ENCODE measurements at regions not wholly inside any gene's neighbourhood (a gene's known extent, or its start where the extent isn't known, plus 50 kb on each side); places are given as distances from the start of the nearest gene placed in this dataset.
"Not testable (repeated sequence)": the region's sequence is repeated elsewhere in the genome, so short reads cannot be mapped to it uniquely, and the experiment has no call there.

DNA sequence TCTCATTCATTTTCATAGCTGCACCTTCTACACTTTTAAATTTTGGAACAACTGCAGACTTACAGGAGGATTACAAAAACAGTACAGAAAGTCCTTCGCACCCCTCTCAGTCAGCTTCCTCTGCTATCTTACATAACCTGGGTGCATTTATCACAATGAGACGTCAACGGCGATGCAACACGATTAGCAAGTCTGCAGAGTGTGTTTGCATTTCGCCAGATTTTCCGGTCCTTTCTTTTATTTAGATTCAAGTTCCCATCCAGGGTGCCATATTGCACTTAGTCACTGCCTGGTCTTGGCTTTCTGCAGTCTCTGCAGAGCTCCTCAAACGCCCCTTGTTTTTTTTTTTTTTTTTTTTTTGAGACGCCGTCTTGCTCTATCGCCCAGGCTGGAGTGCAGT, 85.9 kb downstream of the ASMT start:
- no peaks in the 10 kb centered on the region for H3K27me3 ChIP-seq (ENCODE audit: control insufficient read depth, insufficient read depth, low read length, poor library complexity, severe bottlenecking)
- 90 to 91% methylated on average over 11 of the region's 11 CpGs for WGBS, 2 experiments
- no peaks in the 10 kb centered on the region for H3K36me3 ChIP-seq (ENCODE audit: control insufficient read depth, insufficient read depth, low read length)
- no peak overlapping the region for H3K27ac ChIP-seq (ENCODE audit: insufficient read depth, low read depth, low read length, poor library complexity, severe bottlenecking)
- H3K9me3 ChIP-seq (ENCODE audit: control insufficient read depth, low read length): no peaks in the 10 kb centered on the region
- H3K4me3 ChIP-seq (ENCODE audit: insufficient read depth, low read depth, low read length): no peak overlapping the region
- no peaks in the 10 kb centered on the region for H3K4me1 ChIP-seq (ENCODE audit: control insufficient read depth, insufficient read depth, low read length)

GRCh38 chrX:1701396-1701901, 86.6 kb downstream of the ASMT start:
- H3K9me3 ChIP-seq (ENCODE audit: control insufficient read depth, low read length); H3K27ac ChIP-seq (ENCODE audit: insufficient read depth, low read depth, low read length, poor library complexity, severe bottlenecking); H3K27me3 ChIP-seq (ENCODE audit: control insufficient read depth, insufficient read depth, low read length, poor library complexity, severe bottlenecking); H3K4me1 ChIP-seq (ENCODE audit: control insufficient read depth, insufficient read depth, low read length); H3K4me3 ChIP-seq (ENCODE audit: insufficient read depth, low read depth, low read length); H3K36me3 ChIP-seq (ENCODE audit: control insufficient read depth, insufficient read depth, low read length): not testable (repeated sequence)
- WGBS, 2 experiments: 89 to 90% methylated on average over 15 of the region's 15 CpGs

DNA sequence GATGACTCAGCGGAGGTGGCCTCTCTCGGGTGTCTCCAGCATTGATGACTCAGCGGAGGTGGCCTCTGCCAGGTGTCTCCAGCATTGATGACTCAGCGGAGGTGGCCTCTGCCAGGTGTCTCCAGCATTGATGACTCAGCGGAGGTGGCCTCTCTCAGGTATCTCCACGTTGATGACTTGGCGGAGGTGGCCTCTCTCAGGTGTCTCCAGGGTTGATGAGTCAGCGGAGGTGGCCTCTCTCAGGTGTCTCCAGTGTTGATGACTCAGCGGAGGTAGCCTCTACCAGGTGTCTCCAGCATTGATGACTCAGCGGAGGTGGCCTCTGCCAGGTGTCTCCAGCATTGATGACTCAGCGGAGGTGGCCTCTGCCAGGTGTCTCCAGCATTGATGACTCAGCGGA, 87.3 kb downstream of the ASMT start:
- not testable (repeated sequence) for H3K27me3 ChIP-seq (ENCODE audit: control insufficient read depth, insufficient read depth, low read length, poor library complexity, severe bottlenecking); H3K36me3 ChIP-seq (ENCODE audit: control insufficient read depth, insufficient read depth, low read length); H3K4me1 ChIP-seq (ENCODE audit: control insufficient read depth, insufficient read depth, low read length); H3K4me3 ChIP-seq (ENCODE audit: insufficient read depth, low read depth, low read length); H3K9me3 ChIP-seq (ENCODE audit: control insufficient read depth, low read length); H3K27ac ChIP-seq (ENCODE audit: insufficient read depth, low read depth, low read length, poor library complexity, severe bottlenecking)
- WGBS, 2 experiments: 91 to 93% methylated on average over 9 to 12 of the region's 12 CpGs

DNA sequence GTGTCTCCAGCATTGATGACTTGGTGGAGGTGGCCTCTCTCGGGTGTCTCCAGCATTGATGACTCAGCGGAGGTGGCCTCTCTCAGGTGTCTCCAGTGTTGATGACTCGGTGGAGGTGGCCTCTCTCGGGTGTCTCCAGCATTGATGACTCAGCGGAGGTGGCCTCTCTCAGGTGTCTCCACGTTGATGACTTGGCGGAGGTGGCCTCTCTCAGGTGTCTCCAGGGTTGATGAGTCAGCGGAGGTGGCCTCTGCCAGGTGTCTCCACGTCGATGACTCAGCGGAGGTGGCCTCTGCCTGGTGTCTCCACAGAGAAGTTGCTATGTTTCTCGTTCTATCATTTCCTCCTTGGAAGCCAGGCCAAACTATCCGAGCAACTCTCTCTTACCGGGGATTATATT, 87.7 kb downstream of the ASMT start:
- H3K9me3 ChIP-seq (ENCODE audit: control insufficient read depth, low read length); H3K36me3 ChIP-seq (ENCODE audit: control insufficient read depth, insufficient read depth, low read length); H3K4me1 ChIP-seq (ENCODE audit: control insufficient read depth, insufficient read depth, low read length); H3K4me3 ChIP-seq (ENCODE audit: insufficient read depth, low read depth, low read length); H3K27ac ChIP-seq (ENCODE audit: insufficient read depth, low read depth, low read length, poor library complexity, severe bottlenecking); H3K27me3 ChIP-seq (ENCODE audit: control insufficient read depth, insufficient read depth, low read length, poor library complexity, severe bottlenecking): not testable (repeated sequence)
- 93 to 95% methylated on average over 14 of the region's 14 CpGs for WGBS, 2 experiments

DNA sequence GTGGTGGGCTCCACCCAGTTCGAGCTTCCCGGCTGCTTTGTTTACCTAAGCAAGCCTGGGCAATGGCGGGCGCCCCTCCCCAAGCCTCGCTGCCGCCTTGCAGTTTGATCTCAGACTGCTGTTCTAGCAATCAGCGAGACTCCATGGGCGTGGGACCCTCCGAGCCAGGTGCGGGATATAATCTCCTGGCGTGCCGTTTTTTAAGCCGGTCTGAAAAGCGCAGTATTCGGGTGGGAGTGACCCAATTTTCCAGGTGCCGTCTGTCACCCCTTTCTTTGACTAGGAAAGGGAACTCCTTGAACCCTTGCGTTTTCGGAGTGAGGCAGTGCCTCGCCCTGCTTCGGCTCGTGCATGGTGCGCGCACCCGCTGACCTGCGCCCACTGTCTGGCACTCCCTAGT, 94.4 kb downstream of the ASMT start:
- not testable (repeated sequence) for H3K9me3 ChIP-seq (ENCODE audit: control insufficient read depth, low read length); H3K27me3 ChIP-seq (ENCODE audit: control insufficient read depth, insufficient read depth, low read length, poor library complexity, severe bottlenecking); H3K4me3 ChIP-seq (ENCODE audit: insufficient read depth, low read depth, low read length); H3K4me1 ChIP-seq (ENCODE audit: control insufficient read depth, insufficient read depth, low read length); H3K27ac ChIP-seq (ENCODE audit: insufficient read depth, low read depth, low read length, poor library complexity, severe bottlenecking); H3K36me3 ChIP-seq (ENCODE audit: control insufficient read depth, insufficient read depth, low read length)
- whole genome bisulfite sequencing, 2 experiments: 92 to 93% methylated on average over 23 to 25 of the region's 25 CpGs

GRCh38 chrX:1713296-1713695, 98.4 kb downstream of the ASMT start:
- WGBS, 2 experiments: 44% methylated on average over 2 of the region's 2 CpGs; no CpG with 5 or more reads in 1 of the 2 experiments
- Histone ChIP-seq H3K27ac (ENCODE audit: insufficient read depth, low read depth, low read length, poor library complexity, severe bottlenecking) (no peak overlapping the region), H3K4me3 (ENCODE audit: insufficient read depth, low read depth, low read length) (no peak overlapping the region), H3K27me3 (ENCODE audit: control insufficient read depth, insufficient read depth, low read length, poor library complexity, severe bottlenecking) (no peaks in the 10 kb centered on the region), H3K4me1 (ENCODE audit: control insufficient read depth, insufficient read depth, low read length) (no peaks in the 10 kb centered on the region), H3K9me3 (ENCODE audit: control insufficient read depth, low read length) (no peaks in the 10 kb centered on the region), H3K36me3 (ENCODE audit: control insufficient read depth, insufficient read depth, low read length) (no peaks in the 10 kb centered on the region)

DNA sequence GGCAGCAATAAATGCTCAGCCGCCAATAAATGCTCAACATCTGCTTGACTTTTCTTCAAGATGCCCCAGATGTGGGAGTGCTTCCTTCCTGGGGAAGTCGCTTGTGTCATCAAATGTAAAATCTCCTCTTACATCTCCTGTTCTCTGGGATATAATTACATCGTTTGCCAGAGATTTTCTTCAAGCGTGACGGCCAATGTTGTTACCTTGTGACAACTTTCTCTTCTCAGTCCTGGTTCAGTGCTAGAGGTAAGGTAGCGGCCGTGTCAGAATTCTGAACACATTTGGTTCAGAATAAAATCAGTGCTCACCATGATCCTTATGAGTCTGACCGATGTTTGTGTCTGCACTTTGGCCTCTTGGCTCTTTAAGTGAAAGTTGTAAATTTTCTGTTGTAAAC, 102.5 kb downstream of the ASMT start:
- H3K27ac ChIP-seq (ENCODE audit: insufficient read depth, low read depth, low read length, poor library complexity, severe bottlenecking): no peak overlapping the region
- no peak overlapping the region for H3K4me3 ChIP-seq (ENCODE audit: insufficient read depth, low read depth, low read length)
- 93 to 95% methylated on average over 8 of the region's 8 CpGs for WGBS, 2 experiments
- H3K4me1 ChIP-seq (ENCODE audit: control insufficient read depth, insufficient read depth, low read length): no peaks in the 10 kb centered on the region
- no peaks in the 10 kb centered on the region for H3K27me3 ChIP-seq (ENCODE audit: control insufficient read depth, insufficient read depth, low read length, poor library complexity, severe bottlenecking)
- no peaks in the 10 kb centered on the region for H3K9me3 ChIP-seq (ENCODE audit: control insufficient read depth, low read length)
- no peaks in the 10 kb centered on the region for H3K36me3 ChIP-seq (ENCODE audit: control insufficient read depth, insufficient read depth, low read length)

DNA sequence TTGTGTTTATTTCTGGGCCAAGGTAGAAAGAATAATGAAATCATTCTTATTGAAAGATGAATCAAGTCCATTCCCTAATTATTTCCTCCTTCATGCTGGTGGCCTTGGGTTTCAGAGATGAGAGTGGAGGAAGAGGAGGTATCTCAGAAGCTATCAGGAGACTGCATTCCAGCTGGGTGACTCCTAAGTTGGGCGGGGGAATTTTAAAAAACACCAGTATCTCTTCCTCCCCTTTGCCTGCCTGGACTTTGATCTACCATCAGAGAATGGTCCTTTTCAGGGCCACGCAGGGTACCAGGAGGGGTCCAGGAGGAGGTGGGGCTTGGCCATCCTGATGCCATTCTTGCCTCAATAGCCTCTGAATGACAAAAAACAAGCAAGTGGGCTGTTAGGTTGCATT, 104.4 kb downstream of the ASMT start:
- Histone ChIP-seq H3K27ac (ENCODE audit: insufficient read depth, low read depth, low read length, poor library complexity, severe bottlenecking) (no peak overlapping the region), H3K36me3 (ENCODE audit: control insufficient read depth, insufficient read depth, low read length) (no peaks in the 10 kb centered on the region), H3K4me1 (ENCODE audit: control insufficient read depth, insufficient read depth, low read length) (no peaks in the 10 kb centered on the region), H3K9me3 (ENCODE audit: control insufficient read depth, low read length) (no peaks in the 10 kb centered on the region), H3K4me3 (ENCODE audit: insufficient read depth, low read depth, low read length) (no peak overlapping the region), H3K27me3 (ENCODE audit: control insufficient read depth, insufficient read depth, low read length, poor library complexity, severe bottlenecking) (no peaks in the 10 kb centered on the region)
- WGBS, 2 experiments: 47 to 57% methylated on average over 2 of the region's 2 CpGs

DNA sequence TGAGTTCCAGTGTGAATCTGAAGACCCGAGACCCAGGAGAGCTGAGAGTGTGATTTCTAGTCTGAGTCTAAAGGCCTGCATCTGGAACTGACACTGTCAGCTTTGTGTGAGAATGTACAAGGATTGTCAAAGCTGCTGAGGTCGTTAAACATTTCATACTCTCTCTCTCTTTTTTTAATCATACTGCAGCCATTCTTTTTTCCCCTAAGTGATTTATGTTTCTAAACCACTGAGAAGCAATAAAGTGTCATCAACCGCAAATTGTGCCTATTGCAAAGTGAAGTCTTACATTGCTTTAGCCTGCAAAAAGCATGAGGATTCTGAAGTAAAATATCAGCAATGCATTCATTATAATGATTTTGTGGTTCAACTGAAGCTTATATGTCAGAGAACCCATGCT, 106.0 kb downstream of the ASMT start:
- Histone ChIP-seq H3K27ac (ENCODE audit: insufficient read depth, low read depth, low read length, poor library complexity, severe bottlenecking) (no peak overlapping the region), H3K36me3 (ENCODE audit: control insufficient read depth, insufficient read depth, low read length) (no peaks in the 10 kb centered on the region), H3K27me3 (ENCODE audit: control insufficient read depth, insufficient read depth, low read length, poor library complexity, severe bottlenecking) (no peaks in the 10 kb centered on the region), H3K9me3 (ENCODE audit: control insufficient read depth, low read length) (no peaks in the 10 kb centered on the region), H3K4me1 (ENCODE audit: control insufficient read depth, insufficient read depth, low read length) (no peaks in the 10 kb centered on the region), H3K4me3 (ENCODE audit: insufficient read depth, low read depth, low read length) (no peak overlapping the region)
- WGBS, 2 experiments: 94 to 95% methylated on average over 3 of the region's 3 CpGs

- Histone ChIP-seq H3K27me3 (ENCODE audit: control insufficient read depth, insufficient read depth, low read length, poor library complexity, severe bottlenecking) (no peaks in the 10 kb centered on the region), H3K27ac (ENCODE audit: insufficient read depth, low read depth, low read length, poor library complexity, severe bottlenecking) (no peak overlapping the region), H3K9me3 (ENCODE audit: control insufficient read depth, low read length) (no peaks in the 10 kb centered on the region), H3K4me3 (ENCODE audit: insufficient read depth, low read depth, low read length) (no peak overlapping the region), H3K4me1 (ENCODE audit: control insufficient read depth, insufficient read depth, low read length) (no peaks in the 10 kb centered on the region), H3K36me3 (ENCODE audit: control insufficient read depth, insufficient read depth, low read length) (no peaks in the 10 kb centered on the region)
- 85 to 86% methylated on average over 7 of the region's 8 CpGs for WGBS, 2 experiments
These were observed 110.6 kb downstream of the ASMT start for GRCh38 chrX:1725472-1725871.

DNA sequence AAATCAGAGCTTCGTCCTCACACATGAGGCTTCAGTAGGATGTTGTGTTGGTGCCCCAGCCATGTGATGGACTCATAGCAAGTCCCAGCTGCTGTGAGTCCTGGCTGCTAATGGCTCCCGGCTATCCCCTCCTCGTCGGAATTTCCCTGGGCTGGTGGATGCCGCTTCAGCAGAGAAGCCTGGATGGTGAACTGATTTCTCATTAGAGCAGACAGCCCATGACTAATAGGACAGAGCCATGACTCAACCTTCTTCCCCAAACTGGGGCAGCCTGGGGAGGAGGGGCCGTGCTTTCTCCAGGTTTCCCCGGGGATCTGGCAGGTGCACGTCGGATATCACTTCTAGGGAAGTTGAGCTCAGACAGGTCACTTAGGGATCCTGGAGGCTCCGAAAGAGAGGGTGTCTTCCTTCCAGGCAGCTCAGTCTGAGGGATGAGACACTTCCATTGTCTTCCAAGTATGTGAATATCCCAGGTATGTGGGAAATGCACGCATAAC, 112.7 kb downstream of the ASMT start:
- Histone ChIP-seq H3K27ac (ENCODE audit: insufficient read depth, low read depth, low read length, poor library complexity, severe bottlenecking) (no peak overlapping the region), H3K27me3 (ENCODE audit: control insufficient read depth, insufficient read depth, low read length, poor library complexity, severe bottlenecking) (no peaks in the 10 kb centered on the region), H3K9me3 (ENCODE audit: control insufficient read depth, low read length) (no peaks in the 10 kb centered on the region), H3K36me3 (ENCODE audit: control insufficient read depth, insufficient read depth, low read length) (no peaks in the 10 kb centered on the region), H3K4me3 (ENCODE audit: insufficient read depth, low read depth, low read length) (no peak overlapping the region), H3K4me1 (ENCODE audit: control insufficient read depth, insufficient read depth, low read length) (no peaks in the 10 kb centered on the region)
- WGBS, 2 experiments: 63 to 65% methylated on average over 10 to 11 of the region's 11 CpGs
